ENCODE measurements at regions not wholly inside any gene's neighbourhood (a gene's known extent, or its start where the extent isn't known, plus 50 kb on each side); places are given as distances from the start of the nearest gene placed in this dataset.

- BruUV-seq (replicated peaks) = no TSS peak
- Histone ChIP-seq H3K14ac (replicated peaks; ENCODE audit: low read depth, low read length) (no peak overlapping the region), H4K5ac (ENCODE audit: low read depth, low read length) (no peak overlapping the region), H4K20me1 (ENCODE audit: insufficient read depth, low read length) (no peaks in the 10 kb centered on the region), H2BK15ac (ENCODE audit: low read depth, low read length) (no peak overlapping the region; the same call in 2 of the 3 replicates), H3K79me1 (ENCODE audit: low read depth in 1 of 2, low read length in 2 of 2) (no peaks in the 10 kb centered on the region), H3K4me1 (ENCODE audit: control insufficient read depth, insufficient read depth, low read length) (peaks cover 8% of the 10 kb centered on the region), H4K8ac (ENCODE audit: low read depth in 2 of 2, low read length in 2 of 2) (no peak overlapping the region), H3K9me1 (ENCODE audit: insufficient read depth, low read length) (peaks cover 4% of the 10 kb centered on the region; the same call in 1 of the 2 replicates), H2AK5ac (ENCODE audit: low read depth, low read length) (no peak overlapping the region), H2BK20ac (ENCODE audit: low read depth, low read length) (no peak overlapping the region), H2BK5ac (ENCODE audit: low read depth, low read length, poor library complexity, severe bottlenecking) (no peak overlapping the region), H2BK120ac (ENCODE audit: low read depth, low read length) (no peak overlapping the region), H3K9ac (ENCODE audit: low read depth, low read length) (no peak overlapping the region), H3K27ac (ENCODE audit: insufficient read depth, low read length) (no peak overlapping the region), H2AFZ (replicated peaks; ENCODE audit: low read length, poor library complexity) (no peak overlapping the region), H4K91ac (ENCODE audit: insufficient read depth, low read depth, low read length) (no peak overlapping the region), H3K56ac (ENCODE audit: extremely low read depth, insufficient read depth, low read length) (no peak overlapping the region), H2AK9ac (replicated peaks; ENCODE audit: low read depth, low read length, poor library complexity) (no peak overlapping the region), H3K18ac (ENCODE audit: low read depth, low read length) (no peak overlapping the region), H3K4me2 (ENCODE audit: low read depth, low read length) (no peak overlapping the region), H3K9me3 (ENCODE audit: control insufficient read depth, insufficient read depth, low read length) (no peaks in the 10 kb centered on the region), H3K27me3 (ENCODE audit: control insufficient read depth, insufficient read depth, low read length) (no peaks in the 10 kb centered on the region), H3K23ac (ENCODE audit: low read depth, low read length) (no peak overlapping the region), H3K36me3 (ENCODE audit: control insufficient read depth, insufficient read depth, low read length) (no peaks in the 10 kb centered on the region), H3K4ac (ENCODE audit: low read depth, low read length) (no peak overlapping the region), H3K4me3 (ENCODE audit: insufficient read depth, low read depth, low read length) (no peak overlapping the region)
- intact Hi-C loops (cut with micrococcal nuclease) = loop anchor here (2.0 to 10.0 kb wide), 4 partner anchors 151 to 636 kb away; partner anchors contain the start of gene ARHGAP5
- WGBS, 2 experiments (ENCODE audit: extremely low coverage in 2 of 2, insufficient read length in 1 of 2) = no CpG with 5 or more reads among the region's 1 CpG
- in situ Hi-C loops (cut with MboI; ENCODE audit: low sequenced_read_pairs) = loop anchor here (25.0 kb wide), 1 partner anchor 311 kb away; no protein-coding TSS in a partner anchor
- ChIA-PET CTCF (interaction anchor here (0.6 to 1.9 kb wide), 6 partner anchors 28 to 634 kb away, joined by 3 to 7 read pairs (median 3); no protein-coding TSS in a partner anchor), POLR2A (ENCODE audit: unreplicated experiment) (no interaction called here)
- dilution Hi-C loops (cut with HindIII; ENCODE audit: low sequenced_read_pairs, unreplicated experiment) = no loop called here
- no peak for TF ChIP-seq USF2 (IDR thresholded peaks at IDR 0.05; ENCODE audit: low read depth, low read length)
- TF ChIP-seq RAD21 (IDR thresholded peaks at IDR 0.05; ENCODE audit: low read length) = peak; percentile 44
- TF ChIP-seq, protein P1, sequence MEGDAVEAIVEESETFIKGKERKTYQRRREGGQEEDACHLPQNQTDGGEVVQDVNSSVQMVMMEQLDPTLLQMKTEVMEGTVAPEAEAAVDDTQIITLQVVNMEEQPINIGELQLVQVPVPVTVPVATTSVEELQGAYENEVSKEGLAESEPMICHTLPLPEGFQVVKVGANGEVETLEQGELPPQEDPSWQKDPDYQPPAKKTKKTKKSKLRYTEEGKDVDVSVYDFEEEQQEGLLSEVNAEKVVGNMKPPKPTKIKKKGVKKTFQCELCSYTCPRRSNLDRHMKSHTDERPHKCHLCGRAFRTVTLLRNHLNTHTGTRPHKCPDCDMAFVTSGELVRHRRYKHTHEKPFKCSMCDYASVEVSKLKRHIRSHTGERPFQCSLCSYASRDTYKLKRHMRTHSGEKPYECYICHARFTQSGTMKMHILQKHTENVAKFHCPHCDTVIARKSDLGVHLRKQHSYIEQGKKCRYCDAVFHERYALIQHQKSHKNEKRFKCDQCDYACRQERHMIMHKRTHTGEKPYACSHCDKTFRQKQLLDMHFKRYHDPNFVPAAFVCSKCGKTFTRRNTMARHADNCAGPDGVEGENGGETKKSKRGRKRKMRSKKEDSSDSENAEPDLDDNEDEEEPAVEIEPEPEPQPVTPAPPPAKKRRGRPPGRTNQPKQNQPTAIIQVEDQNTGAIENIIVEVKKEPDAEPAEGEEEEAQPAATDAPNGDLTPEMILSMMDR (conservative IDR thresholded peaks at IDR 0.05; ENCODE audit: low read depth, low read length) = peak; percentile 51
- peak; percentile 53; the same call in 1 of the 2 replicates for TF ChIP-seq SMC3 (IDR thresholded peaks at IDR 0.05; ENCODE audit: low read depth, low read length)
- no peak for TF ChIP-seq RFX5 (IDR thresholded peaks at IDR 0.05; ENCODE audit: low read depth, low read length)
- no peak for TF ChIP-seq MAZ (IDR thresholded peaks at IDR 0.05; ENCODE audit: borderline replicate concordance, low read depth, low read length)
- no peak for ATAC-seq (ENCODE audit: low read depth)
- DNase-seq = peak; percentile 53
These were observed 151.0 kb upstream of the ARHGAP5 start for GRCh38 chr14:31926123-31926522.
